IMR-90 (cell line): ENCODE measurements at regions not wholly inside any gene's neighbourhood (a gene's known extent, or its start where the extent isn't known, plus 50 kb on each side); places are given as distances from the start of the nearest gene placed in this dataset.

ENCODE experiments used
- ATAC-seq: fragments of 200-7000 bp; cut with Tn5 transposase; 2 replicates; pipeline ENCODE4 v1.9.1; 2020; ENCODE audit warnings: low read depth, mild to moderate bottlenecking, moderate library complexity
- BruUV-seq: library from RNA; stranded (reverse); fragments of 400-500 nt; replicated peaks from 2 replicates; lab custom pipeline; 2021; lab: Mats Ljungman, UMichigan
- CTCF ChIA-PET: fragments of 300-600 bp; formaldehyde crosslinking; extraction: SDS; loops from one replicate; lab custom pipeline; 2021; ENCODE audit warnings: antibody characterized with exemption; lab: Yijun Ruan, JAX
- POLR2A ChIA-PET: fragments of 300-600 bp; sonication (Branson Sonifier 250); formaldehyde crosslinking; loops from one replicate; lab custom pipeline; 2022; ENCODE audit warnings: antibody characterized with exemption; ENCODE audit not compliant: unreplicated experiment; lab: Charles Lee
- DNase-seq: peaks from one replicate; pipeline ENCODE4 v3.0.0; 2013
- H2AFZ ChIP-seq: replicated peaks from 2 replicates; pipeline ENCODE3; 2013; ENCODE audit warnings: low read length, mild to moderate bottlenecking; ENCODE audit not compliant: poor library complexity
- H2AK5ac ChIP-seq: 2 replicates; pipeline ENCODE4 v1.6.1; 2013; ENCODE audit warnings: low read depth, low read length, inconsistent platforms
- H2AK9ac ChIP-seq: replicated peaks from 2 replicates; pipeline ENCODE3; 2013; ENCODE audit warnings: mild to moderate bottlenecking, low read depth, low read length, moderate library complexity; ENCODE audit not compliant: poor library complexity
- H2BK120ac ChIP-seq: 2 replicates; pipeline ENCODE4 v1.6.1; 2013; ENCODE audit warnings: low read depth, low read length, inconsistent platforms
- H2BK15ac ChIP-seq: 3 replicates; pipeline ENCODE4 v1.6.1; 2013; ENCODE audit warnings: low read depth, low read length, inconsistent platforms
- H2BK20ac ChIP-seq: 2 replicates; pipeline ENCODE4 v1.6.1; 2013; ENCODE audit warnings: low read depth, mild to moderate bottlenecking, inconsistent platforms, low read length, moderate library complexity
- H2BK5ac ChIP-seq: 2 replicates; pipeline ENCODE4 v1.6.1; 2013; ENCODE audit warnings: mild to moderate bottlenecking, low read depth, low read length, inconsistent platforms; ENCODE audit not compliant: poor library complexity, severe bottlenecking
- H3K14ac ChIP-seq: replicated peaks from 2 replicates; pipeline ENCODE4 v1.6.1; 2013; ENCODE audit warnings: low read depth, low read length, inconsistent platforms
- H3K18ac ChIP-seq: 2 replicates; pipeline ENCODE4 v1.6.1; 2013; ENCODE audit warnings: low read depth, low read length, control low read depth
- H3K23ac ChIP-seq: 2 replicates; pipeline ENCODE4 v1.6.1; 2013; ENCODE audit warnings: low read depth, low read length, inconsistent platforms
- H3K27ac ChIP-seq: 2 replicates; pipeline ENCODE4 v1.5.1; 2013; ENCODE audit warnings: mild to moderate bottlenecking, control low read depth, low read length; ENCODE audit not compliant: insufficient read depth
- H3K27me3 ChIP-seq: 2 replicates; pipeline ENCODE4 v1.6.1; 2013; ENCODE audit warnings: low read length; ENCODE audit not compliant: control insufficient read depth, insufficient read depth
- H3K36me3 ChIP-seq: 2 replicates; pipeline ENCODE4 v1.6.1; 2013; ENCODE audit warnings: low read length, mixed read lengths; ENCODE audit not compliant: control insufficient read depth, insufficient read depth
- H3K4ac ChIP-seq: 2 replicates; pipeline ENCODE4 v1.6.1; 2013; ENCODE audit warnings: low read depth, low read length, inconsistent platforms
- H3K4me1 ChIP-seq: 2 replicates; pipeline ENCODE4 v1.6.1; 2013; ENCODE audit warnings: low read length, mixed read lengths; ENCODE audit not compliant: control insufficient read depth, insufficient read depth
- H3K4me2 ChIP-seq: 2 replicates; pipeline ENCODE4 v1.6.1; 2013; ENCODE audit warnings: low read depth, mild to moderate bottlenecking, control low read depth, low read length, moderate library complexity
- H3K4me3 ChIP-seq: 2 replicates; pipeline ENCODE4 v1.5.1; 2013; ENCODE audit warnings: low read depth, mild to moderate bottlenecking, control low read depth, low read length, moderate library complexity; ENCODE audit not compliant: insufficient read depth
- H3K56ac ChIP-seq: 2 replicates; pipeline ENCODE4 v1.6.1; 2013; ENCODE audit warnings: low read length, inconsistent platforms; ENCODE audit not compliant: insufficient read depth; ENCODE audit errors: extremely low read depth
- H3K79me1 ChIP-seq, 2 experiments: 2 replicates each; pipeline ENCODE4 v1.6.1; 2013; ENCODE audit warnings: low read length in 2 of 2, inconsistent platforms in 1 of 2, low read depth in 1 of 2
- H3K9ac ChIP-seq: 2 replicates; pipeline ENCODE4 v1.6.1; 2013; ENCODE audit warnings: low read depth, low read length, control low read depth
- H3K9me1 ChIP-seq: 2 replicates; pipeline ENCODE4 v1.6.1; 2013; ENCODE audit warnings: low read length, inconsistent platforms; ENCODE audit not compliant: insufficient read depth
- H3K9me3 ChIP-seq: 2 replicates; pipeline ENCODE4 v1.6.1; 2013; ENCODE audit warnings: low read length; ENCODE audit not compliant: control insufficient read depth, insufficient read depth
- H4K20me1 ChIP-seq: 2 replicates; pipeline ENCODE4 v1.6.1; 2013; ENCODE audit warnings: low read length, inconsistent platforms; ENCODE audit not compliant: insufficient read depth
- H4K5ac ChIP-seq: 2 replicates; pipeline ENCODE4 v1.6.1; 2013; ENCODE audit warnings: mild to moderate bottlenecking, low read depth, low read length, control low read depth
- H4K8ac ChIP-seq, 2 experiments: 2 replicates each; pipeline ENCODE4 v1.6.1; 2013; ENCODE audit warnings: low read depth in 2 of 2, low read length in 2 of 2, control low read depth in 1 of 2, inconsistent platforms in 1 of 2
- H4K91ac ChIP-seq: 2 replicates; pipeline ENCODE4 v1.6.1; 2013; ENCODE audit warnings: low read depth, low read length, inconsistent platforms; ENCODE audit not compliant: insufficient read depth
- BHLHE40 ChIP-seq: fragments of 150-350 bp; IDR thresholded peaks from 2 replicates; pipeline ENCODE4 v1.6.1; 2016; ENCODE audit warnings: mild to moderate bottlenecking, low read depth, low read length
- CEBPB ChIP-seq: IDR thresholded peaks from 2 replicates; pipeline ENCODE4 v1.6.1; 2012; ENCODE audit warnings: low read depth, low read length, improper control_type of control experiment
- CHD1 ChIP-seq: IDR thresholded peaks from 2 replicates; pipeline ENCODE4 v1.6.1; 2012; ENCODE audit warnings: low read depth, low read length, improper control_type of control experiment
- CTCF ChIP-seq: conservative IDR thresholded peaks from 2 replicates; pipeline ENCODE4 v1.5.1; 2012; ENCODE audit warnings: mild to moderate bottlenecking, low read depth, low read length, improper control_type of control experiment
- ELK1 ChIP-seq: fragments of 150-350 bp; IDR thresholded peaks from 2 replicates; pipeline ENCODE4 v1.6.1; 2016; ENCODE audit warnings: low read depth, mild to moderate bottlenecking, low read length, moderate library complexity, borderline replicate concordance
- FOS ChIP-seq: fragments of 150-350 bp; IDR thresholded peaks from 2 replicates; pipeline ENCODE4 v1.6.1; 2016; ENCODE audit warnings: low read depth, low read length
- MAFK ChIP-seq: IDR thresholded peaks from 2 replicates; pipeline ENCODE4 v1.6.1; 2012; ENCODE audit warnings: low read depth, low read length, improper control_type of control experiment
- MAZ ChIP-seq: IDR thresholded peaks from 2 replicates; pipeline ENCODE4 v1.6.1; 2012; ENCODE audit warnings: low read depth, mild to moderate bottlenecking, low read length, improper control_type of control experiment, moderate library complexity, borderline replicate concordance
- MXI1 ChIP-seq: IDR thresholded peaks from 2 replicates; pipeline ENCODE4 v1.6.1; 2012; ENCODE audit warnings: low read depth, mild to moderate bottlenecking, low read length, moderate library complexity, borderline replicate concordance
- NFE2L2 ChIP-seq: fragments of 150-350 bp; IDR thresholded peaks from 2 replicates; pipeline ENCODE4 v1.6.1; 2016; ENCODE audit warnings: low read depth, mild to moderate bottlenecking, low read length
- POLR2A ChIP-seq: IDR thresholded peaks from 2 replicates; pipeline ENCODE4 v1.6.1; 2012; ENCODE audit warnings: mild to moderate bottlenecking, low read depth, low read length
- RAD21 ChIP-seq: IDR thresholded peaks from 2 replicates; pipeline ENCODE4 v1.6.1; 2012; ENCODE audit warnings: low read length, improper control_type of control experiment
- RCOR1 ChIP-seq: IDR thresholded peaks from 2 replicates; pipeline ENCODE4 v1.6.1; 2012; ENCODE audit warnings: mild to moderate bottlenecking, low read length, improper control_type of control experiment; ENCODE audit not compliant: insufficient replicate concordance
- RFX5 ChIP-seq: IDR thresholded peaks from 2 replicates; pipeline ENCODE4 v1.8.0; 2012; ENCODE audit warnings: low read depth, mild to moderate bottlenecking, low read length, moderate library complexity
- SMC3 ChIP-seq: fragments of 150-350 bp; IDR thresholded peaks from 2 replicates; pipeline ENCODE4 v1.6.1; 2016; ENCODE audit warnings: low read depth, mild to moderate bottlenecking, antibody characterized with exemption, low read length, moderate library complexity
- USF2 ChIP-seq: fragments of 150-350 bp; IDR thresholded peaks from 2 replicates; pipeline ENCODE4 v1.6.1; 2017; ENCODE audit warnings: mild to moderate bottlenecking, antibody characterized with exemption, low read length, low read depth
- WGBS, 2 experiments: methylation state at CpG; one replicate each; pipeline versions ENCODE4 v1.1.5 to v1.1.7; 2013; ENCODE audit warnings: missing lambda C conversion rate in 2 of 2; ENCODE audit not compliant: insufficient read length in 1 of 2; ENCODE audit errors: extremely low coverage in 2 of 2; 5-methylcytosine and 5-hydroxymethylcytosine counted together
- dilution Hi-C: fragments of 300-500 bp; cut with HindIII; formaldehyde crosslinking; loops from one replicate; pipeline ENCODE4 v1.14.3; 2018; ENCODE audit warnings: low sequenced_read_pairs; ENCODE audit not compliant: unreplicated experiment
- in situ Hi-C: fragments of 300-500 bp; cut with MboI; formaldehyde crosslinking; loops from 3 replicates; pipeline ENCODE4 v1.14.3; 2019; ENCODE audit warnings: low sequenced_read_pairs, inconsistent platforms, mixed read lengths
- intact Hi-C: fragments of 100-400 bp; cut with micrococcal nuclease; formaldehyde crosslinking; loops from 2 replicates; pipeline ENCODE4 v1.10.0; 2022

- dilution Hi-C loops = no loop called here
Observed at GRCh38 chr5:91849069-91849468, 466.0 kb upstream of the ARRDC3 start.

More at GRCh38 chr5:91849069-91849468, 466.0 kb upstream of the ARRDC3 start:
- Histone ChIP-seq H3K23ac (no peak overlapping the region), H2AK9ac (no peak overlapping the region), H3K79me1 (no peaks in the 10 kb centered on the region), H2BK20ac (no peak overlapping the region), H2AFZ (no peak overlapping the region), H4K91ac (no peak overlapping the region), H3K4ac (no peak overlapping the region), H4K5ac (no peak overlapping the region), H2BK5ac (no peak overlapping the region), H3K9me1 (no peaks in the 10 kb centered on the region), H3K27me3 (no peaks in the 10 kb centered on the region), H2BK120ac (no peak overlapping the region), H3K4me1 (no peaks in the 10 kb centered on the region), H3K18ac (no peak overlapping the region), H3K9me3 (no peaks in the 10 kb centered on the region), H3K4me3 (no peak overlapping the region), H3K36me3 (no peaks in the 10 kb centered on the region), H4K8ac (no peak overlapping the region), H3K56ac (no peak overlapping the region), H2AK5ac (no peak overlapping the region), H3K4me2 (no peak overlapping the region), H3K9ac (no peak overlapping the region), H3K14ac (no peak overlapping the region), H3K27ac (no peak overlapping the region), H2BK15ac (no peak overlapping the region), H4K20me1 (no peaks in the 10 kb centered on the region)
- intact Hi-C loops = no loop called here
- ATAC-seq (no peak), DNase-seq (no peak)
- in situ Hi-C loops = no loop called here
- CTCF ChIA-PET = no interaction called here
- BruUV-seq = no TSS peak
- POLR2A ChIA-PET = no interaction called here
- WGBS, 2 experiments = no CpG with 5 or more reads among the region's 3 CpGs
- TF ChIP-seq MAFK (no peak), MXI1 (no peak), CTCF (no peak), NFE2L2 (no peak), RAD21 (no peak), MAZ (no peak), CHD1 (no peak), FOS (no peak), CEBPB (no peak), ELK1 (no peak), RCOR1 (no peak), USF2 (no peak), POLR2A (no peak), RFX5 (no peak), SMC3 (no peak), BHLHE40 (no peak)
